ENCODE measurements at regions not wholly inside any gene's neighbourhood (a gene's known extent, or its start where the extent isn't known, plus 50 kb on each side); places are given as distances from the start of the nearest gene placed in this dataset.

GRCh38 chr13:71033026-71033425, 834.0 kb downstream of the DACH1 start:
- ChIA-PET CTCF (no interaction called here), POLR2A (interaction anchor here (0.6 kb wide), 1 partner anchor 249 kb away, joined by 3 read pairs; no protein-coding TSS in a partner anchor)
- no peak overlapping the region for H3K27ac Mint-ChIP-seq
- no peak overlapping the region for H3K4me3 Mint-ChIP-seq
- H3K27me3 Mint-ChIP-seq = no peaks in the 10 kb centered on the region
- no peak for DNase-seq
- intact Hi-C loops (cut with micrococcal nuclease) = no loop called here
- ATAC-seq = no peak
- no peak for TF ChIP-seq CTCF (IDR thresholded peaks at IDR 0.05)
- no peaks in the 10 kb centered on the region for H3K4me1 Mint-ChIP-seq (ENCODE audit: low read depth)
- peaks cover 8% of the 10 kb centered on the region for H3K9me3 Mint-ChIP-seq
- no peaks in the 10 kb centered on the region for H3K36me3 Mint-ChIP-seq (ENCODE audit: low read depth)

DNA sequence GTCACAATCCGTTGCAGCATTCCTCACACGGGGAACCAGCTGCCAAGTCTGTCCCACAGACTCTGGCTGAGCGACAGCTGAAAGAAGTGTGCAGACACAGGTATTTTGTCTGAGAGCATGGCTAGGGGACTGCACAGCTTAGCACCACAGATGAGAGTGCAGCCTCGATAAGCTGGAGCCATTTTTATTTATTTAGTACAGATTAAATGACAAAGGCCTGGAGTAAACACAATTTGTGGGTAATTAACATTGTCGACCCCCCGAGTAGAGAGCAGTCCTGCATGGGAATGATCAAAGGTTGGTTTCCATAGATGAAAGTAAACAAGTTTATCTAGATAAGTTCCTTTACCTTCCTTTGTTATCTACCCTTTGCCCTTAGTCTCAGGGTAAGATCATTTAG, 836.2 kb downstream of the DACH1 start:
- POLR2A ChIA-PET = no interaction called here
- ATAC-seq (no peak), DNase-seq (no peak)
- Mint-ChIP-seq H3K27me3 (no peaks in the 10 kb centered on the region), H3K9me3 (peaks cover 12% of the 10 kb centered on the region), H3K4me1 (ENCODE audit: low read depth) (no peaks in the 10 kb centered on the region), H3K4me3 (no peak overlapping the region), H3K36me3 (ENCODE audit: low read depth) (no peaks in the 10 kb centered on the region), H3K27ac (no peak overlapping the region)
- CTCF ChIA-PET = no interaction called here
- no peak for TF ChIP-seq CTCF (IDR thresholded peaks at IDR 0.05)
- intact Hi-C loops (cut with micrococcal nuclease) = no loop called here

DNA sequence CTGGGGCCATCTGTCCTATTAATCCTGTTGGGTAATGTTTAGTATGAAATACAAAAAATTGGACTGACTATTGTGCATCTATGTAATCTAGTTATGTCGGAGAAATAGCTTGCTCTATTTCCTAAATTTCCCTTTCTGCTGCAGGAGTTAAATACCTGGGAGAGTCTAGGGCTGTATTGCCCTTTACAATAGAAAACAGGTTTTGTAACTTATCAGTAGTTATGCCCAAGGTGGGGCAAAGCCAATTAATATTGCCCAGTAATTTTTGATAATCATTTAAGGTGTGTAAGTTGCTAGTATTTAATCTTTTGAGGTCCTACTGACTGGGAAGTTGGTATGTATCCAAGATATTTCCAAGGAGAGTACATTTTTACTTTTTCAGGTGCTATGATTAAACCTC, 838.1 kb downstream of the DACH1 start:
- no peaks in the 10 kb centered on the region for H3K27me3 Mint-ChIP-seq
- intact Hi-C loops (cut with micrococcal nuclease) = no loop called here
- H3K27ac Mint-ChIP-seq = no peak overlapping the region
- TF ChIP-seq CTCF (IDR thresholded peaks at IDR 0.05) = no peak
- DNase-seq (no peak), ATAC-seq (no peak)
- POLR2A ChIA-PET = no interaction called here
- no peaks in the 10 kb centered on the region for H3K4me1 Mint-ChIP-seq (ENCODE audit: low read depth)
- H3K36me3 Mint-ChIP-seq (ENCODE audit: low read depth) = no peaks in the 10 kb centered on the region
- no peak overlapping the region for H3K4me3 Mint-ChIP-seq
- CTCF ChIA-PET = no interaction called here
- H3K9me3 Mint-ChIP-seq = peaks cover 13% of the 10 kb centered on the region

- intact Hi-C loops (cut with micrococcal nuclease) = no loop called here
- CTCF ChIA-PET = no interaction called here
- peaks cover 8% of the 10 kb centered on the region for H3K9me3 Mint-ChIP-seq
- H3K4me3 Mint-ChIP-seq = no peak overlapping the region
- no peaks in the 10 kb centered on the region for H3K36me3 Mint-ChIP-seq (ENCODE audit: low read depth)
- POLR2A ChIA-PET = no interaction called here
- no peaks in the 10 kb centered on the region for H3K4me1 Mint-ChIP-seq (ENCODE audit: low read depth)
- no peaks in the 10 kb centered on the region for H3K27me3 Mint-ChIP-seq
- H3K27ac Mint-ChIP-seq = no peak overlapping the region
- DNase-seq = no peak
- no peak for ATAC-seq
- TF ChIP-seq CTCF (IDR thresholded peaks at IDR 0.05) = no peak
These were observed 845.1 kb downstream of the DACH1 start for GRCh38 chr13:71021825-71022422.

- no peak for ATAC-seq
- Mint-ChIP-seq H3K27ac (no peak overlapping the region), H3K4me3 (no peak overlapping the region), H3K36me3 (ENCODE audit: low read depth) (no peaks in the 10 kb centered on the region), H3K9me3 (peaks cover 3% of the 10 kb centered on the region), H3K4me1 (ENCODE audit: low read depth) (no peaks in the 10 kb centered on the region), H3K27me3 (no peaks in the 10 kb centered on the region)
- ChIA-PET CTCF (no interaction called here), POLR2A (no interaction called here)
- intact Hi-C loops (cut with micrococcal nuclease) = no loop called here
- TF ChIP-seq CTCF (IDR thresholded peaks at IDR 0.05) = no peak
- DNase-seq = no peak
These were observed 848.0 kb downstream of the DACH1 start for GRCh38 chr13:71018995-71019394.

Data from activated CD8-positive, alpha-beta T cell treated with anti-CD3 and anti-CD28 coated beads for 36 hours (primary cell).